ENCODE measurements at regions not wholly inside any gene's neighbourhood (a gene's known extent, or its start where the extent isn't known, plus 50 kb on each side); places are given as distances from the start of the nearest gene placed in this dataset.

DNA sequence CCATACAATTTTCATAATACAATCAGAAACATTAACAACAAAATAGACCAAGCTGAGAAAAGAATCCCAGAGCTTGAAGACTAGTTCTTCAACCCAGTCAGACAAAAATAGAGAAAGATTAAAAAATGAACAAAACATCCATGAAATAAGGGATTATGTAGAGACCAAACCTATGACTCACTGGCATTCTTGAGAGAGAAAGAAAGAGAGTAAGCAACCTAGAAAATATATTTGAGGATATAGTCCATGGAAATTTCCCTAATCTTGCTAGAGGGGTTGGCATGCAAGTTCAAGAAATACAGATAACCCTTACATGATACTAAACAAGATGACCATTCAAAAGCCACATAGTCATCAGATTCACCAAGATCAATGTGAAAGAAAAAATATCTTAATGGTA, 281.7 kb downstream of the CCDC85A start:
- TF ChIP-seq, protein P1, sequence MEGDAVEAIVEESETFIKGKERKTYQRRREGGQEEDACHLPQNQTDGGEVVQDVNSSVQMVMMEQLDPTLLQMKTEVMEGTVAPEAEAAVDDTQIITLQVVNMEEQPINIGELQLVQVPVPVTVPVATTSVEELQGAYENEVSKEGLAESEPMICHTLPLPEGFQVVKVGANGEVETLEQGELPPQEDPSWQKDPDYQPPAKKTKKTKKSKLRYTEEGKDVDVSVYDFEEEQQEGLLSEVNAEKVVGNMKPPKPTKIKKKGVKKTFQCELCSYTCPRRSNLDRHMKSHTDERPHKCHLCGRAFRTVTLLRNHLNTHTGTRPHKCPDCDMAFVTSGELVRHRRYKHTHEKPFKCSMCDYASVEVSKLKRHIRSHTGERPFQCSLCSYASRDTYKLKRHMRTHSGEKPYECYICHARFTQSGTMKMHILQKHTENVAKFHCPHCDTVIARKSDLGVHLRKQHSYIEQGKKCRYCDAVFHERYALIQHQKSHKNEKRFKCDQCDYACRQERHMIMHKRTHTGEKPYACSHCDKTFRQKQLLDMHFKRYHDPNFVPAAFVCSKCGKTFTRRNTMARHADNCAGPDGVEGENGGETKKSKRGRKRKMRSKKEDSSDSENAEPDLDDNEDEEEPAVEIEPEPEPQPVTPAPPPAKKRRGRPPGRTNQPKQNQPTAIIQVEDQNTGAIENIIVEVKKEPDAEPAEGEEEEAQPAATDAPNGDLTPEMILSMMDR (conservative IDR thresholded peaks at IDR 0.05; ENCODE audit: low read length), result no peak
- no peak for TF ChIP-seq EZH2phosphoT487 (IDR thresholded peaks at IDR 0.05; ENCODE audit: borderline replicate concordance)
